H1 (cell line): ENCODE measurements at regions not wholly inside any gene's neighbourhood (a gene's known extent, or its start where the extent isn't known, plus 50 kb on each side); places are given as distances from the start of the nearest gene placed in this dataset.

Source experiments
- CTCF ChIA-PET: fragments of 300-600 bp; sonication (Branson Sonifier 250); formaldehyde crosslinking; loops from one replicate; lab custom pipeline; 2021; ENCODE audit not compliant: partially characterized antibody; lab: Charles Lee
- POLR2A ChIA-PET: fragments of 300-600 bp; sonication (Branson Sonifier 250); formaldehyde crosslinking; loops from one replicate; lab custom pipeline; 2021; ENCODE audit warnings: inconsistent platforms; ENCODE audit not compliant: partially characterized antibody; lab: Charles Lee
- DNase-seq, 2 experiments: peaks; one replicate each; pipeline versions ENCODE4 v3.0.0 to v3.0.0-alpha.2; 2010 to 2022; ENCODE audit warnings: low spot score in 2 of 2, low read depth in 1 of 2, mixed read lengths in 1 of 2
- FAIRE-seq: peaks from 2 replicates; lab custom pipeline; 2011; peaks lifted over from hg19 to GRCh38; lab: Jason Lieb, UNC
- H2AFZ ChIP-seq: 2 replicates; pipeline ENCODE4 v1.8.1; 2012; ENCODE audit warnings: low read length, inconsistent platforms
- H2AK5ac ChIP-seq: 2 replicates; pipeline ENCODE4 v1.6.1; 2013; ENCODE audit warnings: low read depth, low read length
- H2BK120ac ChIP-seq: replicated peaks from 2 replicates; pipeline ENCODE3; 2013; ENCODE audit warnings: low read depth, low read length, inconsistent platforms
- H2BK12ac ChIP-seq: 2 replicates; pipeline ENCODE4 v1.6.1; 2013; ENCODE audit warnings: low read depth, low read length
- H2BK15ac ChIP-seq: 2 replicates; pipeline ENCODE4 v1.6.1; 2013; ENCODE audit warnings: low read length
- H2BK20ac ChIP-seq: 2 replicates; pipeline ENCODE4 v1.6.1; 2013; ENCODE audit warnings: low read length
- H2BK5ac ChIP-seq: 2 replicates; pipeline ENCODE4 v1.6.1; 2013; ENCODE audit warnings: low read depth, low read length
- H3K14ac ChIP-seq: 2 replicates; pipeline ENCODE4 v1.6.1; 2013; ENCODE audit warnings: inconsistent platforms; ENCODE audit not compliant: insufficient read length
- H3K18ac ChIP-seq: 2 replicates; pipeline ENCODE4 v1.6.1; 2013; ENCODE audit warnings: low read length; ENCODE audit errors: extremely low read depth
- H3K23ac ChIP-seq: 2 replicates; pipeline ENCODE4 v1.6.1; 2013; ENCODE audit warnings: inconsistent platforms; ENCODE audit not compliant: insufficient read length
- H3K23me2 ChIP-seq: 2 replicates; pipeline ENCODE4 v1.6.1; 2013; ENCODE audit warnings: low read depth, low read length
- H3K27ac ChIP-seq: 2 replicates; pipeline ENCODE4 v1.6.1; 2011; ENCODE audit warnings: low read depth, low read length, inconsistent platforms
- H3K27me3 ChIP-seq, 4 experiments: replicated peaks in 1 of 4; 1 replicate in 1 of 4; 2 replicates in 3 of 4; pipeline versions ENCODE4 v1.6.1 to v1.8.1; 2011 to 2013; ENCODE audit warnings: low read length in 3 of 4, mild to moderate bottlenecking in 3 of 4, inconsistent platforms in 2 of 4, mixed read lengths in 2 of 4, moderate library complexity in 1 of 4; ENCODE audit not compliant: control insufficient read depth in 3 of 4, insufficient read depth in 3 of 4; ENCODE audit errors: extremely low read depth in 1 of 4
- H3K36me3 ChIP-seq, 4 experiments: 2 replicates each; pipeline versions ENCODE4 v1.6.1 to v1.8.1; 2011 to 2013; ENCODE audit warnings: mild to moderate bottlenecking in 4 of 4, low read length in 3 of 4, moderate library complexity in 2 of 4, control low read depth in 1 of 4, inconsistent platforms in 1 of 4; ENCODE audit not compliant: insufficient read depth in 4 of 4, control insufficient read depth in 2 of 4
- H3K4ac ChIP-seq: replicated peaks from 2 replicates; pipeline ENCODE3; 2013; ENCODE audit warnings: low read length, low read depth, mixed read lengths, inconsistent platforms; ENCODE audit not compliant: insufficient read length
- H3K4me1 ChIP-seq, 4 experiments: replicated peaks in 1 of 4; 1 replicate in 1 of 4; 2 replicates in 3 of 4; pipeline versions ENCODE4 v1.6.1 to v1.8.1; 2011 to 2013; ENCODE audit warnings: low read length in 3 of 4, inconsistent platforms in 2 of 4, mixed read lengths in 1 of 4; ENCODE audit not compliant: insufficient read depth in 4 of 4, control insufficient read depth in 3 of 4
- H3K4me2 ChIP-seq, 2 experiments: 2 replicates each; pipeline versions ENCODE4 v1.6.1 to v1.8.1; 2011 to 2013; ENCODE audit warnings: low read depth in 2 of 2, low read length in 2 of 2, control low read depth in 1 of 2, inconsistent platforms in 1 of 2, mild to moderate bottlenecking in 1 of 2; ENCODE audit not compliant: insufficient read depth in 1 of 2
- H3K4me3 ChIP-seq, 4 experiments: fragments of 200-600, 300-600 bp in 1 of 4; sonication (generic), shearing (Covaris generic), sonication (Bioruptor Twin) in 1 of 4; 2 replicates each; pipeline versions ENCODE4 v1.5.1 to v1.8.1; 2011 to 2016; ENCODE audit warnings: low read length in 4 of 4, low read depth in 3 of 4, control low read depth in 2 of 4, inconsistent platforms in 2 of 4, mild to moderate bottlenecking in 2 of 4, mixed read lengths in 1 of 4, moderate library complexity in 1 of 4; ENCODE audit not compliant: insufficient read depth in 2 of 4; ENCODE audit errors: extremely low read depth in 1 of 4
- H3K56ac ChIP-seq: replicated peaks from 2 replicates; pipeline ENCODE3; 2013; ENCODE audit warnings: low read depth, mild to moderate bottlenecking, mixed read lengths, low read length, inconsistent platforms; ENCODE audit not compliant: insufficient read length
- H3K79me1 ChIP-seq: 2 replicates; pipeline ENCODE4 v1.6.1; 2013; ENCODE audit warnings: low read depth, low read length, control low read depth
- H3K79me2 ChIP-seq, 2 experiments: 2 replicates each; pipeline versions ENCODE4 v1.6.1 to v1.8.1; 2012 to 2013; ENCODE audit warnings: low read length in 2 of 2, mild to moderate bottlenecking in 2 of 2, inconsistent platforms in 1 of 2; ENCODE audit not compliant: insufficient read depth in 2 of 2, control insufficient read depth in 1 of 2
- H3K9ac ChIP-seq, 4 experiments: replicated peaks in 1 of 4; 1 replicate in 1 of 4; 2 replicates in 3 of 4; pipeline versions ENCODE4 v1.6.1 to v1.8.1; 2011 to 2013; ENCODE audit warnings: low read depth in 3 of 4, low read length in 3 of 4, control low read depth in 2 of 4, mild to moderate bottlenecking in 2 of 4, moderate library complexity in 2 of 4, inconsistent platforms in 1 of 4; ENCODE audit errors: extremely low read depth in 1 of 4
- H3K9me3 ChIP-seq, 2 experiments: 2 replicates each; pipeline versions ENCODE4 v1.6.1 to v1.8.1; 2012 to 2013; ENCODE audit warnings: mild to moderate bottlenecking in 2 of 2, moderate library complexity in 2 of 2, control low read depth in 1 of 2, inconsistent platforms in 1 of 2, low read depth in 1 of 2, low read length in 1 of 2, mixed read lengths in 1 of 2; ENCODE audit not compliant: insufficient read depth in 2 of 2
- H4K20me1 ChIP-seq, 2 experiments: replicated peaks in 1 of 2; 2 replicates each; pipeline versions ENCODE3 to v1.8.1; 2011 to 2013; ENCODE audit warnings: inconsistent platforms in 2 of 2, low read length in 2 of 2, mild to moderate bottlenecking in 1 of 2; ENCODE audit not compliant: insufficient read depth in 2 of 2, control insufficient read depth in 1 of 2
- H4K5ac ChIP-seq: 2 replicates; pipeline ENCODE4 v1.6.1; 2013; ENCODE audit warnings: low read length, low read depth, mixed read lengths, inconsistent platforms; ENCODE audit not compliant: insufficient read length
- H4K8ac ChIP-seq: 2 replicates; pipeline ENCODE4 v1.8.0; 2013; ENCODE audit warnings: mild to moderate bottlenecking, moderate library complexity, low read length, inconsistent platforms; ENCODE audit not compliant: insufficient read depth; ENCODE audit errors: extremely low read depth
- H4K91ac ChIP-seq: replicated peaks from 2 replicates; pipeline ENCODE3; 2013; ENCODE audit warnings: low read length, mixed read lengths, inconsistent platforms; ENCODE audit not compliant: insufficient read length
- ATF2 ChIP-seq: IDR thresholded peaks from 2 replicates; pipeline ENCODE4 v1.6.1; 2012; ENCODE audit warnings: low read length, inconsistent platforms
- CTCF ChIP-seq, 3 experiments: IDR thresholded peaks; 1 replicate in 2 of 3; 2 replicates in 1 of 3; pipeline versions ENCODE4 v1.5.1 to v1.6.1; 2011; ENCODE audit warnings: low read length in 3 of 3, mild to moderate bottlenecking in 3 of 3, inconsistent platforms in 2 of 3, low read depth in 1 of 3, moderate library complexity in 1 of 3; ENCODE audit not compliant: insufficient read depth in 1 of 3; ENCODE audit errors: control extremely low read depth in 1 of 3
- GABPA ChIP-seq: IDR thresholded peaks from 2 replicates; pipeline ENCODE4 v1.6.1; 2011; ENCODE audit warnings: mild to moderate bottlenecking, low read length, moderate library complexity, borderline replicate concordance; ENCODE audit not compliant: insufficient read depth
- JUN ChIP-seq: IDR thresholded peaks from 2 replicates; pipeline ENCODE4 v1.6.1; 2011; ENCODE audit warnings: low read depth, mild to moderate bottlenecking, improper control_type of control experiment, low read length
- POLR2A ChIP-seq, 2 experiments: IDR thresholded peaks; 1 replicate in 1 of 2; 2 replicates in 1 of 2; pipeline ENCODE4 v1.6.1; 2011; ENCODE audit warnings: low read depth in 2 of 2, low read length in 2 of 2, mild to moderate bottlenecking in 2 of 2; ENCODE audit errors: control extremely low read depth in 1 of 2
- RAD21 ChIP-seq, 2 experiments: IDR thresholded peaks in 1 of 2; conservative IDR thresholded peaks in 1 of 2; 2 replicates each; pipeline ENCODE4 v1.6.1; 2011; ENCODE audit warnings: low read depth in 2 of 2, low read length in 2 of 2, improper control_type of control experiment in 1 of 2, inconsistent platforms in 1 of 2, mild to moderate bottlenecking in 1 of 2, moderate library complexity in 1 of 2
- SIX5 ChIP-seq: IDR thresholded peaks from 2 replicates; pipeline ENCODE4 v1.6.1; 2011; ENCODE audit warnings: mild to moderate bottlenecking, low read depth, low read length
- SP2 ChIP-seq: IDR thresholded peaks from 2 replicates; pipeline ENCODE4 v1.6.1; 2012; ENCODE audit warnings: mild to moderate bottlenecking, low read length, inconsistent platforms
- WGBS, 2 experiments: shearing (Covaris generic) in 1 of 2; methylation state at CpG; one replicate each; pipeline versions ENCODE4 v1.1.6 to v1.1.7; 2013 to 2015; ENCODE audit warnings: low lambda C conversion rate in 2 of 2, mixed read lengths in 2 of 2, inconsistent platforms in 1 of 2, low coverage in 1 of 2, missing lambda C conversion rate in 1 of 2; ENCODE audit not compliant: insufficient replicate concordance in 2 of 2, insufficient coverage in 1 of 2, insufficient read length in 1 of 2; ENCODE audit errors: extremely low coverage in 1 of 2, missing lambda C conversion rate in 1 of 2; 5-methylcytosine and 5-hydroxymethylcytosine counted together

- no peaks in the 10 kb centered on the region for H3K23me2 ChIP-seq
- H3K56ac ChIP-seq: no peak overlapping the region
- no peak overlapping the region for H3K23ac ChIP-seq
- peaks cover 4 to 10% of the 10 kb centered on the region in 2 experiments; a peak in 1 of 4 replicates for H3K9me3 ChIP-seq
- H3K4ac ChIP-seq: no peak overlapping the region
- no peak overlapping the region for H3K9ac ChIP-seq
- no peak for FAIRE-seq
- no peak overlapping the region for H2BK5ac ChIP-seq
- H2AFZ ChIP-seq: no peak overlapping the region
- H3K36me3 ChIP-seq: no peaks in the 10 kb centered on the region
- H3K79me2 ChIP-seq: no peaks in the 10 kb centered on the region
- H3K27me3 ChIP-seq: no peaks in the 10 kb centered on the region
- H2BK120ac ChIP-seq: no peak overlapping the region
- H3K4me3 ChIP-seq: no peak overlapping the region
- no peaks in the 10 kb centered on the region for H4K20me1 ChIP-seq
- no peak overlapping the region for H3K18ac ChIP-seq
- H2AK5ac ChIP-seq: no peak overlapping the region
- no peak overlapping the region for H4K91ac ChIP-seq
- no peak overlapping the region for H3K14ac ChIP-seq
- H3K4me2 ChIP-seq: no peak overlapping the region
- H2BK12ac ChIP-seq: no peak overlapping the region
- H4K8ac ChIP-seq: no peak overlapping the region; the same call in 1 of the 2 replicates
- no peak overlapping the region for H2BK20ac ChIP-seq
- no peaks in the 10 kb centered on the region for H3K4me1 ChIP-seq
- no peaks in the 10 kb centered on the region for H3K79me1 ChIP-seq
- no peak for DNase-seq
- no peak overlapping the region for H3K27ac ChIP-seq
- ChIA-PET CTCF (no interaction called here), POLR2A (no interaction called here)
- H2BK15ac ChIP-seq: no peak overlapping the region
- H4K5ac ChIP-seq: no peak overlapping the region
- TF ChIP-seq RAD21 (IDR thresholded peaks at IDR 0.05 in 1 of 2, conservative IDR thresholded peaks at IDR 0.05 in 1 of 2; ENCODE audit: low read depth in 2 of 2, low read length in 2 of 2) (no peak), GABPA (no peak), POLR2A (IDR thresholded peaks at IDR 0.05; ENCODE audit: control extremely low read depth in 1 of 2, low read depth in 2 of 2, low read length in 2 of 2) (no peak), SP2 (no peak), SIX5 (no peak), ATF2 (no peak), CTCF (IDR thresholded peaks at IDR 0.05; ENCODE audit: control extremely low read depth in 1 of 3, insufficient read depth in 1 of 3, low read depth in 1 of 3, low read length in 3 of 3) (no peak), JUN (no peak)
- WGBS, 2 experiments: 81% methylated on average over 1 of the region's 1 CpG; no CpG with 5 or more reads in 1 of the 2 experiments
Observed at GRCh38 chr13:107778094-107778493, 437.2 kb downstream of the LIG4 start.
